ENCODE measurements at regions not wholly inside any gene's neighbourhood (a gene's known extent, or its start where the extent isn't known, plus 50 kb on each side); places are given as distances from the start of the nearest gene placed in this dataset.
"Not testable (repeated sequence)": the region's sequence is repeated elsewhere in the genome, so short reads cannot be mapped to it uniquely, and the experiment has no call there.

- DNase-seq = no peak
- in situ Hi-C loops (cut with HindIII; ENCODE audit: low pct_ligation_motif_present, low sequenced_read_pairs) = no loop called here
- no peak overlapping the region for H3K27ac ChIP-seq
- TF ChIP-seq CTCF (IDR thresholded peaks at IDR 0.05; ENCODE audit: low read depth, low read length, missing control alignments) = no peak
- H3K4me3 ChIP-seq (ENCODE audit: low read depth, low read length) = no peak overlapping the region
- H3K36me3 ChIP-seq (replicated peaks) = no peaks in the 10 kb centered on the region
- no peaks in the 10 kb centered on the region for H3K27me3 ChIP-seq (replicated peaks)
Measured at GRCh38 chr7:66296-66695, 126.1 kb upstream of the FAM20C start.

GRCh38 chr7:66741-67140 lies 125.6 kb upstream of the FAM20C start:
- in situ Hi-C loops (cut with HindIII; ENCODE audit: low pct_ligation_motif_present, low sequenced_read_pairs) = no loop called here
- Histone ChIP-seq H3K36me3 (replicated peaks) (no peaks in the 10 kb centered on the region), H3K27ac (no peak overlapping the region), H3K27me3 (replicated peaks) (no peaks in the 10 kb centered on the region), H3K4me3 (ENCODE audit: low read depth, low read length) (no peak overlapping the region)
- no peak for TF ChIP-seq CTCF (IDR thresholded peaks at IDR 0.05; ENCODE audit: low read depth, low read length, missing control alignments)
- no peak for DNase-seq

GRCh38 chr7:67661-68395 lies 124.5 kb upstream of the FAM20C start:
- no peak for DNase-seq
- H3K27me3 ChIP-seq (replicated peaks) = no peaks in the 10 kb centered on the region
- no peak overlapping the region for H3K27ac ChIP-seq
- H3K4me3 ChIP-seq (ENCODE audit: low read depth, low read length) = no peak overlapping the region
- peak; percentile 27 for TF ChIP-seq CTCF (IDR thresholded peaks at IDR 0.05; ENCODE audit: low read depth, low read length, missing control alignments)
- no peaks in the 10 kb centered on the region for H3K36me3 ChIP-seq (replicated peaks)
- in situ Hi-C loops (cut with HindIII; ENCODE audit: low pct_ligation_motif_present, low sequenced_read_pairs) = no loop called here

GRCh38 chr7:68629-69028 lies 123.7 kb upstream of the FAM20C start:
- no peaks in the 10 kb centered on the region for H3K36me3 ChIP-seq (replicated peaks)
- peak; percentile 55 for TF ChIP-seq CTCF (IDR thresholded peaks at IDR 0.05; ENCODE audit: low read depth, low read length, missing control alignments)
- H3K27ac ChIP-seq = no peak overlapping the region
- no peak overlapping the region for H3K4me3 ChIP-seq (ENCODE audit: low read depth, low read length)
- DNase-seq = no peak
- no peaks in the 10 kb centered on the region for H3K27me3 ChIP-seq (replicated peaks)
- in situ Hi-C loops (cut with HindIII; ENCODE audit: low pct_ligation_motif_present, low sequenced_read_pairs) = no loop called here

- in situ Hi-C loops (cut with HindIII; ENCODE audit: low pct_ligation_motif_present, low sequenced_read_pairs); H3K4me3 ChIP-seq (ENCODE audit: low read depth, low read length); H3K27me3 ChIP-seq (replicated peaks); DNase-seq; H3K36me3 ChIP-seq (replicated peaks); H3K27ac ChIP-seq: not testable (repeated sequence)
Measured at GRCh38 chr7:69052-69451, 123.3 kb upstream of the FAM20C start.

- H3K27me3 ChIP-seq (replicated peaks); H3K27ac ChIP-seq; in situ Hi-C loops (cut with HindIII; ENCODE audit: low pct_ligation_motif_present, low sequenced_read_pairs); DNase-seq; H3K36me3 ChIP-seq (replicated peaks); H3K4me3 ChIP-seq (ENCODE audit: low read depth, low read length): not testable (repeated sequence)
Measured at GRCh38 chr7:69499-70123, 122.8 kb upstream of the FAM20C start.

- H3K4me3 ChIP-seq (ENCODE audit: low read depth, low read length); in situ Hi-C loops (cut with HindIII; ENCODE audit: low pct_ligation_motif_present, low sequenced_read_pairs); H3K36me3 ChIP-seq (replicated peaks); H3K27ac ChIP-seq; DNase-seq; H3K27me3 ChIP-seq (replicated peaks): not testable (repeated sequence)
Measured at GRCh38 chr7:70207-70606, 122.2 kb upstream of the FAM20C start.

GRCh38 chr7:70989-71388 lies 121.4 kb upstream of the FAM20C start:
- not testable (repeated sequence) for DNase-seq

GRCh38 chr7:72266-73057 lies 119.9 kb upstream of the FAM20C start:
- H3K27me3 ChIP-seq (replicated peaks); in situ Hi-C loops (cut with HindIII; ENCODE audit: low pct_ligation_motif_present, low sequenced_read_pairs); DNase-seq; H3K4me3 ChIP-seq (ENCODE audit: low read depth, low read length); H3K27ac ChIP-seq; H3K36me3 ChIP-seq (replicated peaks): not testable (repeated sequence)

More at GRCh38 chr7:70989-71388, 121.4 kb upstream of the FAM20C start:
- H3K27ac ChIP-seq; H3K27me3 ChIP-seq (replicated peaks); H3K4me3 ChIP-seq (ENCODE audit: low read depth, low read length); in situ Hi-C loops (cut with HindIII; ENCODE audit: low pct_ligation_motif_present, low sequenced_read_pairs); H3K36me3 ChIP-seq (replicated peaks): not testable (repeated sequence)

- DNase-seq; H3K4me3 ChIP-seq (ENCODE audit: low read depth, low read length); H3K27ac ChIP-seq; H3K36me3 ChIP-seq (replicated peaks); H3K27me3 ChIP-seq (replicated peaks); in situ Hi-C loops (cut with HindIII; ENCODE audit: low pct_ligation_motif_present, low sequenced_read_pairs): not testable (repeated sequence)
Measured at GRCh38 chr7:73058-73331, 119.4 kb upstream of the FAM20C start.
